BJ (cell line): ENCODE measurements at regions not wholly inside any gene's neighbourhood (a gene's known extent, or its start where the extent isn't known, plus 50 kb on each side); places are given as distances from the start of the nearest gene placed in this dataset.
"Not testable (repeated sequence)": the region's sequence is repeated elsewhere in the genome, so short reads cannot be mapped to it uniquely, and the experiment has no call there.

Experiments
- CTCF ChIA-PET: fragments of 350-600 bp; formaldehyde crosslinking; extraction: SDS; loops from one replicate; lab custom pipeline; 2021; ENCODE audit warnings: antibody characterized with exemption, inconsistent platforms; lab: Yijun Ruan, JAX
- POLR2A ChIA-PET: fragments of 300-600 bp; sonication (Branson Sonifier 250); formaldehyde crosslinking; extraction: SDS; loops from one replicate; lab custom pipeline; 2021; ENCODE audit warnings: antibody characterized with exemption; lab: Charles Lee
- DNase-seq: peaks from one replicate; pipeline ENCODE4 v3.0.0-alpha.2; 2011; ENCODE audit warnings: low read depth
- H3K27me3 ChIP-seq: 2 replicates; pipeline ENCODE4 v1.6.0; 2011; ENCODE audit warnings: low read length; ENCODE audit not compliant: control insufficient read depth, insufficient read depth
- H3K36me3 ChIP-seq: 2 replicates; pipeline ENCODE4 v1.5.1; 2011; ENCODE audit warnings: low read length; ENCODE audit not compliant: control insufficient read depth, insufficient read depth
- H3K4me3 ChIP-seq: 2 replicates; pipeline ENCODE4 v1.5.1; 2011; ENCODE audit warnings: low read depth, mild to moderate bottlenecking, control low read depth, low read length
- TF ChIP-seq, protein P1 (sequence below): IDR thresholded peaks from 2 replicates; pipeline ENCODE4 v1.5.1; 2011; ENCODE audit warnings: low read depth, mild to moderate bottlenecking, control low read depth, inconsistent platforms, low read length, moderate library complexity; ENCODE audit not compliant: insufficient read depth

DNA sequence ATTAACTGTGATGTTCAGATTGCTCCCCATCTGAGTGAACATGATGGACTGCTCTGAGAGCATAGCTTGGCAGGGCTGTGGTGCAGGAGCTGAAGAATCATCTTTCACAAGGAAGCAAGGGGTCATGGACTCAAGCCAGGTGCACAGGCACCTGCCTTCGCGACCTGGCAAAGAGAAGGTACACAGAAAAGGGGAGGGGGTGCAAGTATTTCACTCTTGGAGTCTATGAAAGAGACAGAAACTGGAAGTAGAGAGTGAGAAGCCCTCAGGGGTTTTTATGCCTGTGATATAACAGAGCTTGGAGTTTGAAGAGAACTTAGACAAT, 232.6 kb upstream of the PLXNA2 start:
- no peak for DNase-seq
- TF ChIP-seq, protein P1, sequence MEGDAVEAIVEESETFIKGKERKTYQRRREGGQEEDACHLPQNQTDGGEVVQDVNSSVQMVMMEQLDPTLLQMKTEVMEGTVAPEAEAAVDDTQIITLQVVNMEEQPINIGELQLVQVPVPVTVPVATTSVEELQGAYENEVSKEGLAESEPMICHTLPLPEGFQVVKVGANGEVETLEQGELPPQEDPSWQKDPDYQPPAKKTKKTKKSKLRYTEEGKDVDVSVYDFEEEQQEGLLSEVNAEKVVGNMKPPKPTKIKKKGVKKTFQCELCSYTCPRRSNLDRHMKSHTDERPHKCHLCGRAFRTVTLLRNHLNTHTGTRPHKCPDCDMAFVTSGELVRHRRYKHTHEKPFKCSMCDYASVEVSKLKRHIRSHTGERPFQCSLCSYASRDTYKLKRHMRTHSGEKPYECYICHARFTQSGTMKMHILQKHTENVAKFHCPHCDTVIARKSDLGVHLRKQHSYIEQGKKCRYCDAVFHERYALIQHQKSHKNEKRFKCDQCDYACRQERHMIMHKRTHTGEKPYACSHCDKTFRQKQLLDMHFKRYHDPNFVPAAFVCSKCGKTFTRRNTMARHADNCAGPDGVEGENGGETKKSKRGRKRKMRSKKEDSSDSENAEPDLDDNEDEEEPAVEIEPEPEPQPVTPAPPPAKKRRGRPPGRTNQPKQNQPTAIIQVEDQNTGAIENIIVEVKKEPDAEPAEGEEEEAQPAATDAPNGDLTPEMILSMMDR: no peak
- ChIA-PET POLR2A (no interaction called here), CTCF (interaction anchor here (0.8 to 1.1 kb wide), 4 partner anchors 9 to 27 kb away, joined by 3 read pairs; no protein-coding TSS in a partner anchor)
- Histone ChIP-seq H3K27me3 (no peaks in the 10 kb centered on the region), H3K4me3 (no peak overlapping the region), H3K36me3 (no peaks in the 10 kb centered on the region)

GRCh38 chr1:208479435-208479834, 235.3 kb upstream of the PLXNA2 start:
- Histone ChIP-seq H3K27me3 (no peaks in the 10 kb centered on the region), H3K36me3 (no peaks in the 10 kb centered on the region), H3K4me3 (no peak overlapping the region)
- POLR2A ChIA-PET: no interaction called here
- DNase-seq: no peak
- CTCF ChIA-PET: interaction anchor here (2.2 kb wide), 1 partner anchor 17 kb away, joined by 6 read pairs; no protein-coding TSS in a partner anchor
- TF ChIP-seq, protein P1: no peak

DNA sequence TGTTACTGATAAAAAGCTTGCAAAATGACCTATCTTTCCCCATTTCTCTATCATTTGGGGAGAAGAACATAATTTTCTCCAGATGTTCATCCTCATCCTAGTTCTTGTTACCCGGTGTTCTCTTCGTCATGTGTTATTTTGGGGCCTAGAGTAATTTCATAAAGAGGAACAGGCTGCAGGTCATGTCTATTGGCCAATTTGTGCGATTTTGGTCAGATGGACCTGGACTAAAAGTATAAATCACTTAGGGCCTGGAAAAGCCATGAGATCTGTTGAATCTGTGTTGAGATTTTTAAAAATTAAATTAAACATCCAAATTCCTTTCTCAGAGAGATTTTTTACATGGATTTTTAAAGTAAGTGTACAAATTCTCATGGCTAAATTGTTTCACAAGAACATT, 241.3 kb upstream of the PLXNA2 start:
- no peaks in the 10 kb centered on the region for H3K27me3 ChIP-seq
- no peaks in the 10 kb centered on the region for H3K36me3 ChIP-seq
- H3K4me3 ChIP-seq: no peak overlapping the region
- ChIA-PET POLR2A (no interaction called here), CTCF (no interaction called here)
- TF ChIP-seq, protein P1: no peak
- no peak for DNase-seq

DNA sequence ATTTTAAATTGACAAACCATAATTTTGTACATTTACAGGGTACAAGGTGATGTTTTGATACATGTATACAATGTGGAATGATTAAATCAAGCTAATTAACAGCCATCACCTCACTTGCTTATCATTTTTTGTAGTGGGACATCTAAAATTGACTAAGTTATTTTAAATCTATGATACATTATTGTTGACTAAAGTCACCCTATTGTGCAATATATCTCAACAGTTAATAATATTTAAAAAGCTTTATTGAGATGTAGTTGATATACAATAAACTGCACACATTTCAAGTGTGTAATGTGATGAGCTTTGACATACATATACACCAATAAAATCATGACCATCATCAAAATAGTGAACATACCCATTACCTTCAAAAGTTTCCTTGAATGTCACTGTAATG, 242.5 kb upstream of the PLXNA2 start:
- H3K36me3 ChIP-seq: no peaks in the 10 kb centered on the region
- no peak overlapping the region for H3K4me3 ChIP-seq
- H3K27me3 ChIP-seq: no peaks in the 10 kb centered on the region
- DNase-seq: no peak
- CTCF ChIA-PET: interaction anchor here (1.0 kb wide), 1 partner anchor 48 kb away, joined by 3 read pairs; no protein-coding TSS in a partner anchor
- POLR2A ChIA-PET: no interaction called here
- TF ChIP-seq, protein P1: no peak

DNA sequence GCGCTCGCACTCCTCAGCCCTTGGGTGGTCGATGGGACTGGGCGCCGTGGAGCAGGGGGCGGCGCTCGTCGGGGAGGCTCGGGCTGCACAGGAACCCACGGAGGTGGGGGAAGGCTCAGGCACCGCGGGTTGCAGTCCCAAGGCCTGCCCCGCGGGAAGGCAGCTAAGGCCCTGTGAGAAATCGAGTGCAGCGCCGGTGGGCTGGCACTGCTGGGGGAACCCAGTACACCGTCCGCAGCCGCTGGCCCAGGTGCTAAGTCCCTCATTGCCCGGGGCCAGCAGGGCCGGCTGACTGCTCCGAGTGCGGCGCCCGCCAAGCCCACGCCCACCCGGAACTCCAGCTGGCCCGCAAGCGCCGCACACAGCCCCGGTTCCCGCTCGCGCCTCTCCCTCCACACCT, 244.2 kb upstream of the PLXNA2 start:
- H3K4me3 ChIP-seq, POLR2A ChIA-PET, CTCF ChIA-PET, H3K27me3 ChIP-seq, DNase-seq, H3K36me3 ChIP-seq: not testable (repeated sequence)
